ENCODE measurements at regions not wholly inside any gene's neighbourhood (a gene's known extent, or its start where the extent isn't known, plus 50 kb on each side); places are given as distances from the start of the nearest gene placed in this dataset.

- TF ChIP-seq CTCF (IDR thresholded peaks at IDR 0.05) (no peak), ZFX (IDR thresholded peaks at IDR 0.05; ENCODE audit: borderline replicate concordance) (no peak)
Observed at GRCh38 chr3:53975382-53975781, 83.7 kb upstream of the SELENOK start.

All from 22Rv1 (cell line).